ENCODE measurements at regions not wholly inside any gene's neighbourhood (a gene's known extent, or its start where the extent isn't known, plus 50 kb on each side); places are given as distances from the start of the nearest gene placed in this dataset.

GRCh38 chr10:21317902-21318301 is 207.6 kb downstream of the SKIDA1 start:
- no peak for TF ChIP-seq POLR2A (IDR thresholded peaks at IDR 0.05; ENCODE audit: low read depth, low read length)
- no peak for TF ChIP-seq POLR2AphosphoS5 (IDR thresholded peaks at IDR 0.05; ENCODE audit: low read depth, low read length)
- no peak for TF ChIP-seq TAF1 (IDR thresholded peaks at IDR 0.05; ENCODE audit: low read depth, low read length)
- no peak for TF ChIP-seq POU2F2 (IDR thresholded peaks at IDR 0.05; ENCODE audit: low read depth, low read length)
- TF ChIP-seq SPI1 (IDR thresholded peaks at IDR 0.05; ENCODE audit: low read depth, low read length), result no peak
- TF ChIP-seq PAX5 (IDR thresholded peaks at IDR 0.05; ENCODE audit: insufficient read depth, low read length, severe bottlenecking), result no peak

Measured in GM12891 (cell line).